Left lung (tissue), 4 donors: ENCODE measurements at regions not wholly inside any gene's neighbourhood (a gene's known extent, or its start where the extent isn't known, plus 50 kb on each side); places are given as distances from the start of the nearest gene placed in this dataset.

Experiments used
- ATAC-seq: fragments of 200-7000 bp; cut with Tn5 transposase; one replicate; pipeline ENCODE4 v1.9.1; 2020; ENCODE audit warnings: moderate library complexity
- DNase-seq, 4 donors: peaks; one replicate each; pipeline ENCODE4 v3.0.0-alpha.2; 2013 to 2020
- H3K27ac ChIP-seq, 2 donors: fragments of 200-600 bp; sonication (generic) in 1 of 2; one replicate each; pipeline versions ENCODE4 v1.5.0 to v1.8.0; 2020 to 2021
- H3K27me3 ChIP-seq, 2 donors: fragments of 200-600 bp; sonication (generic) in 1 of 2; one replicate each; pipeline versions ENCODE4 v1.5.0 to v1.8.0; 2020 to 2021
- H3K36me3 ChIP-seq, 2 donors: fragments of 200-600 bp; sonication (generic) in 1 of 2; one replicate each; pipeline versions ENCODE4 v1.5.0 to v1.8.0; 2020 to 2021
- H3K4me1 ChIP-seq, 2 donors: fragments of 200-600 bp; one replicate each; pipeline ENCODE4 v1.8.0; 2021
- H3K4me3 ChIP-seq, 2 donors: fragments of 200-600 bp; sonication (generic) in 1 of 2; one replicate each; pipeline versions ENCODE4 v1.5.0 to v1.8.0; 2020 to 2021; ENCODE audit warnings: mild to moderate bottlenecking in 1 of 2
- H3K9me3 ChIP-seq, 2 donors: fragments of 200-600 bp; sonication (generic) in 1 of 2; one replicate each; pipeline versions ENCODE4 v1.5.0 to v1.8.0; 2020 to 2021
- intact Hi-C, 2 donors: fragments of 100-400 bp; cut with DNase I; formaldehyde crosslinking; loops; one replicate each; pipeline versions ENCODE4 v1.11.2 to v1.14.2; 2022
- TF ChIP-seq, protein P1 (sequence below), 2 donors: fragments of 200-600 bp; sonication (generic) in 1 of 2; IDR thresholded peaks; one replicate each; pipeline versions ENCODE4 v1.5.0 to v1.8.0; 2021; ENCODE audit warnings: antibody characterized with exemption in 2 of 2
- donor health status: DM: no; HTN: yes; CAD: no.
- donor health status: DM: no; HTN: no; CAD: no.

DNA sequence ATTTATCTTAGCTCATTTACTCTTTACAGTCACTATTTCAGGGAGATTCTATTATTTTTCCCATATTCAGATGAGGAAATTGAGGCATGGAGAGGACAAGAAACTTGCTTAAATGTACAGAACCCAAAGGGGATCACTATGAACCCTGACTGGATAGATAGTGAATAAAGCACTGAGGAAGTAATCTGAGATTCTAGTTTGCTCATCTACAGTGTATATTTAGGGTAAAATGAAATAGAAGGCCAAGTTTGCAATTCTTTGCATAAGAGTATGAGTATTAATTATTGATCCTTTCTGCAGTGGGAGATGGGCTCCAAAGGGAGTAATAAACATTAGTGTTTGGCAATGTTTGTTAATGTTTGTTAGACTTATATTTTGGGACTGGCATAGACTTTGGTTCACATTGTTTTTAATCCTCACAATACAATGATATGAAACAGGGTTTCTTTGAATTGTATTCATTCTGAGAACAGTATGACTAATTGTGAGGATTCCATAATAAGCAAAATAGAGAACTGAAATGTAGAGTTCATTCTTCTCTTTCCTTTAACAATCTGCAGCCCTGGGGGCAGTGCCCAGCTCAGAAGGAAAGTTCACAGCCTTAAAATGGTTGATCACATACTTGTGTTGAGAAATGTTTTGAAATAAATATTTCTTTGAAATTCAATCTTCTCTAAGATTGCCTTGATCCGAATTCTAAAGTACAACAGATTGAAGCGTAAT lies 131.0 kb upstream of the ZNF804B start:
- Histone ChIP-seq H3K27ac (no peak overlapping the region), H3K4me3 (no peak overlapping the region), H3K27me3 (no peaks in the 10 kb centered on the region), H3K4me1 (no peaks in the 10 kb centered on the region), H3K9me3 (no peaks in the 10 kb centered on the region), H3K36me3 (no peaks in the 10 kb centered on the region)
- ATAC-seq (no peak), DNase-seq (no peak)
- intact Hi-C loops: no loop called here
- TF ChIP-seq, protein P1, sequence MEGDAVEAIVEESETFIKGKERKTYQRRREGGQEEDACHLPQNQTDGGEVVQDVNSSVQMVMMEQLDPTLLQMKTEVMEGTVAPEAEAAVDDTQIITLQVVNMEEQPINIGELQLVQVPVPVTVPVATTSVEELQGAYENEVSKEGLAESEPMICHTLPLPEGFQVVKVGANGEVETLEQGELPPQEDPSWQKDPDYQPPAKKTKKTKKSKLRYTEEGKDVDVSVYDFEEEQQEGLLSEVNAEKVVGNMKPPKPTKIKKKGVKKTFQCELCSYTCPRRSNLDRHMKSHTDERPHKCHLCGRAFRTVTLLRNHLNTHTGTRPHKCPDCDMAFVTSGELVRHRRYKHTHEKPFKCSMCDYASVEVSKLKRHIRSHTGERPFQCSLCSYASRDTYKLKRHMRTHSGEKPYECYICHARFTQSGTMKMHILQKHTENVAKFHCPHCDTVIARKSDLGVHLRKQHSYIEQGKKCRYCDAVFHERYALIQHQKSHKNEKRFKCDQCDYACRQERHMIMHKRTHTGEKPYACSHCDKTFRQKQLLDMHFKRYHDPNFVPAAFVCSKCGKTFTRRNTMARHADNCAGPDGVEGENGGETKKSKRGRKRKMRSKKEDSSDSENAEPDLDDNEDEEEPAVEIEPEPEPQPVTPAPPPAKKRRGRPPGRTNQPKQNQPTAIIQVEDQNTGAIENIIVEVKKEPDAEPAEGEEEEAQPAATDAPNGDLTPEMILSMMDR (IDR thresholded peaks at IDR 0.05): no peak

DNA sequence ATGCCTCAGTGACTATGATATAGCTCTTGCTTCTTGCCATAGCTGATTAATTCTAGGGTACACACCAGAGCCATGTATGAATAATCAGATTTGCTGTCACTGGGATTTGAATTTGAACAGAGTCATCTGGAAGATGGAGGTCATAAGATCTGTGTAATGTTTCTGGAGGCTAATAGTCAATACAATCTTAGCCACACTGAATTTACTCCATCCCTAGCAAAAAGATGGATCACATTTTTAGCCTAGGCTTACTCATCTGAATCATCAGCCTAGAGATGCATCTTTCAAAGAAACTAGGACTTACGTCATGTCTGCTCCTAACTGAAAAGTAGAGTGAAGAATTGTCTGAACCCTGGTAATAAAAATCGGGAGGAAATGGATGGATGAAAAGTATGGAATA lies 142.3 kb upstream of the ZNF804B start:
- Histone ChIP-seq H3K27ac (no peak overlapping the region), H3K27me3 (no peaks in the 10 kb centered on the region), H3K4me1 (no peaks in the 10 kb centered on the region), H3K4me3 (no peak overlapping the region), H3K36me3 (no peaks in the 10 kb centered on the region), H3K9me3 (no peaks in the 10 kb centered on the region)
- ATAC-seq (no peak), DNase-seq (no peak)
- intact Hi-C loops: no loop called here
- TF ChIP-seq, protein P1 (IDR thresholded peaks at IDR 0.05): no peak

GRCh38 chr7:88615336-88615735 lies 144.2 kb upstream of the ZNF804B start:
- no peak for DNase-seq

DNA sequence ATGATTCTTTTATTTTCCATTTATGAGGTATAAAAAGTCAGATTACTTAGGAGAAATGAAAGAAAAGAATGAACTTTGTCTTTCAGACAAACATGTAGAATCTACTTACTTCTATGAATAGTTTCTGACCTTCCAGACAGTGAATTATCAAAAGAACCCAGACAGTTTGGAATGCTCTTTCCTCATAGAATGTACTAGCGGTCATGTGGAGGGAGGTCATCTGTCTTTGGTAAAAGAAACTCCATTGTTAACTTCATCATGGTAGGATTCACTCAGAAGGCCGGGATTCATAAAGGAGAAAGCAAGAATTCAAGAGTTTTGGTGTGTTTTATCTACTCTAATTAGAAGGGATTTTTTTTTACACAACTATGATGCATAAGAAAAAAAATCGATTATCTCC lies 144.8 kb upstream of the ZNF804B start:
- DNase-seq: no peak
- no peak for ATAC-seq
- Histone ChIP-seq H3K27ac (no peak overlapping the region), H3K36me3 (no peaks in the 10 kb centered on the region), H3K27me3 (no peaks in the 10 kb centered on the region), H3K4me1 (no peaks in the 10 kb centered on the region), H3K9me3 (no peaks in the 10 kb centered on the region), H3K4me3 (no peak overlapping the region)
- TF ChIP-seq, protein P1 (IDR thresholded peaks at IDR 0.05): no peak
- intact Hi-C loops: no loop called here

More at GRCh38 chr7:88615336-88615735, 144.2 kb upstream of the ZNF804B start:
- Histone ChIP-seq H3K36me3 (no peaks in the 10 kb centered on the region), H3K4me3 (no peak overlapping the region), H3K9me3 (no peaks in the 10 kb centered on the region), H3K27me3 (no peaks in the 10 kb centered on the region), H3K27ac (no peak overlapping the region), H3K4me1 (no peaks in the 10 kb centered on the region)
- intact Hi-C loops: no loop called here
- no peak for ATAC-seq
- TF ChIP-seq, protein P1 (IDR thresholded peaks at IDR 0.05): no peak

GRCh38 chr7:88610942-88611341 lies 148.6 kb upstream of the ZNF804B start:
- DNase-seq (no peak), ATAC-seq (no peak)
- intact Hi-C loops: no loop called here
- H3K27ac ChIP-seq: no peak overlapping the region
- H3K27me3 ChIP-seq: no peaks in the 10 kb centered on the region
- no peak overlapping the region for H3K4me3 ChIP-seq
- TF ChIP-seq, protein P1 (IDR thresholded peaks at IDR 0.05): no peak
- H3K4me1 ChIP-seq: no peaks in the 10 kb centered on the region
- no peaks in the 10 kb centered on the region for H3K36me3 ChIP-seq
- H3K9me3 ChIP-seq: no peaks in the 10 kb centered on the region
